DOHH2 (cell line): ENCODE measurements at regions not wholly inside any gene's neighbourhood (a gene's known extent, or its start where the extent isn't known, plus 50 kb on each side); places are given as distances from the start of the nearest gene placed in this dataset.

ENCODE experiments used
- CTCF ChIP-seq: fragments of 200-600 bp; sonication (generic); IDR thresholded peaks from one replicate; pipeline ENCODE4 v1.5.1; 2014; ENCODE audit warnings: antibody characterized with exemption, mild to moderate bottlenecking, low read depth, low read length; ENCODE audit not compliant: poor library complexity, severe bottlenecking
- EZH2phosphoT487 ChIP-seq: fragments of 200-600 bp; sonication (generic); IDR thresholded peaks from 2 replicates; pipeline ENCODE4 v1.6.1; 2017; ENCODE audit warnings: borderline replicate concordance, mild to moderate bottlenecking, antibody characterized with exemption, low read length, moderate library complexity, mixed read lengths

GRCh38 chr5:89604342-89604741, 721.4 kb upstream of the MEF2C start:
- no peak for TF ChIP-seq EZH2phosphoT487
- no peak for TF ChIP-seq CTCF
